BE2C (cell line): ENCODE measurements at regions not wholly inside any gene's neighbourhood (a gene's known extent, or its start where the extent isn't known, plus 50 kb on each side); places are given as distances from the start of the nearest gene placed in this dataset.

ENCODE experiments used
- DNase-seq: peaks from one replicate; pipeline ENCODE4 v3.0.0-alpha.2; 2020
- H3K27me3 ChIP-seq: fragments of 250-450 bp; sonication (Bioruptor Pico); 2 replicates; pipeline ENCODE4 v1.5.1; 2020; ENCODE audit warnings: mild to moderate bottlenecking
- H3K36me3 ChIP-seq: fragments of 250-450 bp; sonication (Bioruptor Pico); 2 replicates; pipeline ENCODE4 v1.5.1; 2020; ENCODE audit warnings: mild to moderate bottlenecking
- H3K4me1 ChIP-seq: fragments of 250-450 bp; sonication (Bioruptor Pico); 2 replicates; pipeline ENCODE4 v1.5.1; 2020
- H3K4me3 ChIP-seq: 2 replicates; pipeline ENCODE4 v1.5.1; 2011; ENCODE audit warnings: low read depth, low read length
- H3K9me3 ChIP-seq: fragments of 250-450 bp; sonication (Bioruptor Pico); 2 replicates; pipeline ENCODE4 v1.5.1; 2020
- TF ChIP-seq, protein P1 (sequence below): IDR thresholded peaks from 2 replicates; pipeline ENCODE4 v1.5.1; 2012; ENCODE audit warnings: mild to moderate bottlenecking, low read depth, low read length

GRCh38 chr13:108426893-108427292, 157.4 kb downstream of the TNFSF13B start:
- TF ChIP-seq, protein P1, sequence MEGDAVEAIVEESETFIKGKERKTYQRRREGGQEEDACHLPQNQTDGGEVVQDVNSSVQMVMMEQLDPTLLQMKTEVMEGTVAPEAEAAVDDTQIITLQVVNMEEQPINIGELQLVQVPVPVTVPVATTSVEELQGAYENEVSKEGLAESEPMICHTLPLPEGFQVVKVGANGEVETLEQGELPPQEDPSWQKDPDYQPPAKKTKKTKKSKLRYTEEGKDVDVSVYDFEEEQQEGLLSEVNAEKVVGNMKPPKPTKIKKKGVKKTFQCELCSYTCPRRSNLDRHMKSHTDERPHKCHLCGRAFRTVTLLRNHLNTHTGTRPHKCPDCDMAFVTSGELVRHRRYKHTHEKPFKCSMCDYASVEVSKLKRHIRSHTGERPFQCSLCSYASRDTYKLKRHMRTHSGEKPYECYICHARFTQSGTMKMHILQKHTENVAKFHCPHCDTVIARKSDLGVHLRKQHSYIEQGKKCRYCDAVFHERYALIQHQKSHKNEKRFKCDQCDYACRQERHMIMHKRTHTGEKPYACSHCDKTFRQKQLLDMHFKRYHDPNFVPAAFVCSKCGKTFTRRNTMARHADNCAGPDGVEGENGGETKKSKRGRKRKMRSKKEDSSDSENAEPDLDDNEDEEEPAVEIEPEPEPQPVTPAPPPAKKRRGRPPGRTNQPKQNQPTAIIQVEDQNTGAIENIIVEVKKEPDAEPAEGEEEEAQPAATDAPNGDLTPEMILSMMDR, result no peak
- H3K4me3 ChIP-seq, result no peak overlapping the region
- H3K4me1 ChIP-seq, result no peaks in the 10 kb centered on the region
- no peaks in the 10 kb centered on the region for H3K9me3 ChIP-seq
- H3K36me3 ChIP-seq, result no peaks in the 10 kb centered on the region
- H3K27me3 ChIP-seq, result peaks cover 19% of the 10 kb centered on the region
- DNase-seq, result no peak

DNA sequence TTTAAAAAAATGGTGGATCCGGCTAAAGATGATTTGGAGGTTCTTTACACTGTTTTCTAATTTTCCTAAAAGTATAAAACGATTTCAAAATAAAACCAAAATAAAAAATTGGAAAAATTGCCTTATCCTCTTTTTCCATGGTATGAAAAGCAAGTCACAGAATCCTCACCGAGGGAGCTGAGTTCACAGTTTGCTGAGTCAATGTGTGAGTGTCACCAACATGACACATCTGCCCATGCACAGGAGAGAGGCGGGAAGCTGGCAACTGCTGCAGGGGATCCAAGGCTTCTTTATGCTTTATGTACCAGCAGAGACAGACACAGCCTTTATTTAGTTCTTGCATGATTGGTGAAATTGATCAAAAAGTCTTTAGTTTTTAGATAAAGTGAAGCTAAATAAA, 157.8 kb downstream of the TNFSF13B start:
- TF ChIP-seq, protein P1, result no peak

GRCh38 chr13:108428691-108429090, 159.2 kb downstream of the TNFSF13B start:
- H3K4me3 ChIP-seq, result no peak overlapping the region
- no peaks in the 10 kb centered on the region for H3K9me3 ChIP-seq
- TF ChIP-seq, protein P1, result no peak
- no peaks in the 10 kb centered on the region for H3K36me3 ChIP-seq
- peaks cover 21% of the 10 kb centered on the region for H3K27me3 ChIP-seq
- H3K4me1 ChIP-seq, result no peaks in the 10 kb centered on the region
- no peak for DNase-seq

More for the DNA sequence above, 157.8 kb downstream of the TNFSF13B start:
- DNase-seq, result no peak
- Histone ChIP-seq H3K4me3 (no peak overlapping the region), H3K9me3 (no peaks in the 10 kb centered on the region), H3K36me3 (no peaks in the 10 kb centered on the region), H3K27me3 (peaks cover 19% of the 10 kb centered on the region), H3K4me1 (no peaks in the 10 kb centered on the region)

- DNase-seq, result no peak
- Histone ChIP-seq H3K27me3 (peaks cover 38% of the 10 kb centered on the region), H3K36me3 (no peaks in the 10 kb centered on the region), H3K4me1 (no peaks in the 10 kb centered on the region), H3K9me3 (no peaks in the 10 kb centered on the region), H3K4me3 (no peak overlapping the region)
- TF ChIP-seq, protein P1, result no peak
These were observed 164.6 kb downstream of the TNFSF13B start for GRCh38 chr13:108433976-108434755.

DNA sequence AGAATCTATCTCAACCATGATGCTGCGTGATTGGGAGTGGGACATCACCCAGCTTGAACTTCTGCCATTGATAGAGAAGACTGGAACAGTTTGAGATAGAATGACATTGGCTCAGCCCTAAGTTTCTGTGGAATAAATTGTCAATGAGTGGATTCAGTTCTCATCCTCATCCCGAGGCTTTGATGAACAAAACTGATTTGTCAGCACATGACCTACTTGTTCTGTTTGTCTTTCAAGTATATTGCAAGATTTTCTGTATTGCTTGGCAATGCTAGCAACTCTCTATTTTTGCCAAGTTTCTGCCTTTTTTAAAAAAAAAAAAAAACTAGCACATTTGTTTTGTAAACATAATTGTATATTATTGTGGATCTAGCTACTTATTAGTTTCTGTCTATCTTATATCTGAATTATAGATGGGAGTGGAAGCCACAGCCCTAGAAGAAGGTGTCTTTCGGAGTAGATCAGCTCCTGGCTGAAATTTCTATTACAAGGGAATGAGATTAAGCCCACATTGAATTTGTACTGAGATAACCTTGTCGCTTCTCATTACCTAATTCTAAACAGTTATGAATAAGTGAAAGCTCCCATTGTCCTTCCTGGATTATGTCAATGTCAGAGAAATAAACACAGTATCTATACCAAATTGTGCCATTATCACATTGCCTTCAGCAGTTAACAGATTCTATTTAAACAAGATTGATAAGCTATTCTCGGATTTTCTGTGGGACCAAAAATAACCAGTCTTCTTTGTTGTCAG, 166.1 kb downstream of the TNFSF13B start:
- Histone ChIP-seq H3K36me3 (no peaks in the 10 kb centered on the region), H3K4me3 (no peak overlapping the region), H3K4me1 (no peaks in the 10 kb centered on the region), H3K9me3 (no peaks in the 10 kb centered on the region), H3K27me3 (peaks cover 38% of the 10 kb centered on the region)
- DNase-seq, result no peak
- TF ChIP-seq, protein P1, result no peak

GRCh38 chr13:108437496-108437895, 168.0 kb downstream of the TNFSF13B start:
- Histone ChIP-seq H3K36me3 (no peaks in the 10 kb centered on the region), H3K4me1 (no peaks in the 10 kb centered on the region), H3K9me3 (no peaks in the 10 kb centered on the region), H3K27me3 (peaks cover 38% of the 10 kb centered on the region), H3K4me3 (no peak overlapping the region)
- TF ChIP-seq, protein P1, result no peak
- DNase-seq, result no peak
